GM19240 (cell line): ENCODE measurements at regions not wholly inside any gene's neighbourhood (a gene's known extent, or its start where the extent isn't known, plus 50 kb on each side); places are given as distances from the start of the nearest gene placed in this dataset.
"Not testable (repeated sequence)": the region's sequence is repeated elsewhere in the genome, so short reads cannot be mapped to it uniquely, and the experiment has no call there.

ENCODE experiments used
- DNase-seq: peaks from one replicate; pipeline ENCODE4 v3.0.0; 2011; ENCODE audit warnings: low spot score; ENCODE audit not compliant: insufficient read length

DNA sequence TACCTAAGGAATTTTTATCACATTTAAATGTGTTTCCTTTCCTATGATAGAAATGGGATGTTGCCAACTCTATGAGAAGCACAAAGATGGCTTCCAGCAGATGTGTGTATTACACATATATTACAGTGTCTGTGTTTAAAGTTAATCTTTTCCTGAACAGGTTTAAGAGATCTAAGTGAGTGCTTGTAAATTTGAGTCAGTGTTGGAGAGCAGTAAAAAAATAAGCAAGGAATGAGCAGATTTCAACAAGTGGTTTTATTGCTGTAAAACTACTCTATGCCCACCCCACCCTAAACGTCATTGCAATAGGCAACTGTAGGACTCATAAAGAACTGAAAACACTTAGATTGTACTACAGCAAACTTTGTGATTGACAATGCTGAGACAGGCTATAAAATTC is 248.7 kb downstream of the KLF5 start:
- no peak for DNase-seq

DNA sequence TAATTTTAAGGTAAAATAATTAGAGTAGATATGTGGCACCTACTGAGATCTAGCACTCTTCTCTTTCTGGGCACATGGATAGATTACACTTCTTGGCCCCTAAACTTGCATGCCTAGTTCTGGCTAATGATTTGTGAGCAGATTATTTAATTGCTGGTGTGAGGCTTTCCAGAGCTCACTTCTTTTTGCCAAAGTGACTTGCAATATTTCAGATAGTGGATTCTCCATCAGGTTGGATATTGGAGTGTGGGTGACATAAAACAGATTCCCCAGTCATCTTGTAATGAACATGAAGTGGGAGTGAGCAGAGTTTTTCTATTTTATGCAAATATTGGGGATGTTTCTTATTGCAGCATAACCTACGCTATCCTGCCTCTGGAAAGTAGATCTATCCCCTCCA is 247.9 kb downstream of the KLF5 start:
- no peak for DNase-seq

DNA sequence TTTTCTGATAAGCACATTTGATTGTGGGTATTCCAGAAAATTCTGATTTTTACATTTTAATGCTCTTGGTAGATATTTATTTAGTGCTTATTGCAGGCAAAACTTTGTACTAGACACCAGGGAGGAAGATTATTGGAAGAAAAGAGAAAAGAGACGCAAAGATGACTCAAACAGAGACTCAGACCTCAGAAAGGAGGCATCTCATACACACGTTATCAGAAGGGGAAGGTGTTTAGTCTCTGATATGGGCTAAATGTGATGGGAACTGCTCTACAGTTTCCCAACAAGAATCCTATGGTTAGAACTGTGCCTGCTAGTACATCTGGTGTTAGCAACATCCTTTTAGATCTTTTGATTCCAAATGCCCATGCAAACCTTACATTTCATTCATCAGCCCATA is 245.6 kb downstream of the KLF5 start:
- no peak for DNase-seq

DNA sequence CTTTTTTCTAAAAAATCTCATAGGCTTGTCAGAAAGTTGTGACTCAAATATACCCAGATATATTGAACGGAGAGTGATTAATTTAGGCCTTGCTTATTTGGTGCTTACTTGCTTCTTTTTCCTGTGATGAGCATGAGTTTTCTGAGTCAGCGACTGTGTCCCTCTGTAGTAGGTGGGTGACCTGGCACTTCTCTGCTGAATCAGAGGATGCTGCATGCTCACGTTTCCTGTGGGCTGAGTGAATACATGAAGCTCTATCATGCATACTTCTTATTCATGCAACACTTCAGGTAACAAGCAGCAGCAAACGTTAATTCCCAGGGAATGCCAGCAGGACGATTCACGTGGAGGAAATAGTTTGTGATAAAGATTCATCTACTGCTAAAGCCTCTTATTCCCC is 245.0 kb downstream of the KLF5 start:
- no peak for DNase-seq

DNA sequence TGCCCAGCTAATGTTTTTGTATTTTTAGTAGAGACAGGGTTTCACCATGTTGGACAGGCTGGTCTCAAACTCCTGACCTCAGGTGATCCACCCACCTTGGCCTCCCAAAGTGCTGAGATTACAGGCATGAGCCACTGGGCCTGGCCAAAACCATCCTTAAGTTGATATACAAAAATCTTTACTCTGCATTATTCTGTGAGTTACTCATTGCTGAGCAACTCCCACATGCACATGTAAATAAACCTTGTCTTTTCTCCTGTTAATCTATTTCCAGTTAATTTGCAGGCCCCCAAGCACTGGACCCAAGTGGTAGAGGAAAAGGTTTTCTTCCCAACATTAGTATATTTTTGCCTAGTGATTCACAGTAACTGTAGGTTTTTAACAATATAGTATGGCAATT is 242.8 kb downstream of the KLF5 start:
- DNase-seq = not testable (repeated sequence)

DNA sequence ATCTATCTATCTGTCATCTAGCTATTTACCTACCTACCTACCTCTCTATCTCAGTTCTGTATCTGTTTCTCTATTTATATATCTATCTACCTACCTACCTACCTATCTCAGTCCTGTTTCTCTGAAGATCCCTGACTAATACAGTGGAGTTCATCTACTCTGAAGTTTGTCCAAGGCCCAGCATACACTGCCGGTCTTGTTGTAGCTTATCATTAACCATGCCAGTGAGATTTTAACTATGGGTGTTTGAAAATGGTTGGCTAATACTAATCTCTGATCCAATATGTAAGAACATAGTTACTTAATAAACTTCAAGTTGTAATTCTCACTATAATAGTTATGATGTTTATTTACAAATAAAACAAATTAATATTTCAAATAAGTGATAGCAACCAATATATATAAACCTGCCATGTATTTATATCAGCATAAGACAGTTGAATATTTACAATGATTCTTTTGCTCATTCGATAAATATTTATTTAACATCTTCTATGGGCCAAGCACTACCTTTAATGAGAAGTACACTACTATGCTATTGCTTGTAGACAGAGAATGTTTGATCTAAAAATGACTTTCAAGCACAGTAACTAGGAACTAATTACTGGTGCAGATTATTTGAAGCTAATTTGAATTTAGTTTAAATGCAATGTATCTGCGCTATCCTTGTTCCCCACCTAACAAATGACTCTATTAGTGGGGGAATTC is 242.1 kb downstream of the KLF5 start:
- no peak for DNase-seq

DNA sequence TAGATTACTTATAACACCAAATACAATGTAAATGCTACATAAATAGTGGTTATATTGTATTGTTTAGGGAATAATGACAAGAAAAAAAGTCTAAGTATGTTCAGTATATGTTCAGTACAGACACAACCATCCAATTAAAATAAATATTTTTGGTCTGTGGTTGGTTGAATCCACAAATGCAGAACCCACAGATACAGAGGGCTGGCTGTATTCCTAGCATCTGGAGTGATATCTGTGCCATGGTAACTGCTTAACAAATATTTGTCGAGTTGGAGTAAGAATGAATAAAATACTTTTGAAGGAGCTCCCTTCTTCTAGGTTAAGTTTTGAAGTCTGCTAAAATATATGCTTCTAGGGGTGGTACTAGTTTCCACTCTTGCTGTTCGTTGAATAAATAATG is 241.0 kb downstream of the KLF5 start:
- no peak for DNase-seq

DNA sequence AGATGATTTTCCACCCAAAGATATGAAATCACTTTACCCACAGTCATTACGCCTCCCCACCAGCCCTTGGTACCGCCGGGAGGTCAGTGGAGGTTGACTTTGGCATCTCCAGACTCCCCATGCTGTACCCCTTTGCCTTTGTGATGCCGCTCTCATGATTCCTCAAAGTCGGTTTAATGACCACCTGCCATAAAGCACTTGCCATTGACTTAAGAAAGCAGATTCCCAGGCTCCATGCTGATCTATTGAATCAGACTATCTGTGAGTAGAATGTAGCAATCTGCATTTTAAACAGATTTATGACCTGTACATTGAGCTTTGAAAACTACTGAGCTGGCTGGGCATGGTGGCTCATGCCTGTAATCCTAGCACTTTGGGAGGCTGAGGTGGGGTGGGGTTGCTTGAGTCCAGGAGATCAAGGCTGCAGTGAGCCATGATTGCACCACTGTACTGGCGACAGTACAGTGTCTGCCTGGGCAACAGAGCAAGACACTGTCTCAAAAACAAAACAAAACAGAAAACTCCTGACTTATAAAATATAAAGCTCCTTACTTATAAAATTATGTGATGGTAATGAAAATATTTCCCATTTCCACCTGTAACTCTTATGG is 235.2 kb downstream of the KLF5 start:
- DNase-seq = no peak

DNA sequence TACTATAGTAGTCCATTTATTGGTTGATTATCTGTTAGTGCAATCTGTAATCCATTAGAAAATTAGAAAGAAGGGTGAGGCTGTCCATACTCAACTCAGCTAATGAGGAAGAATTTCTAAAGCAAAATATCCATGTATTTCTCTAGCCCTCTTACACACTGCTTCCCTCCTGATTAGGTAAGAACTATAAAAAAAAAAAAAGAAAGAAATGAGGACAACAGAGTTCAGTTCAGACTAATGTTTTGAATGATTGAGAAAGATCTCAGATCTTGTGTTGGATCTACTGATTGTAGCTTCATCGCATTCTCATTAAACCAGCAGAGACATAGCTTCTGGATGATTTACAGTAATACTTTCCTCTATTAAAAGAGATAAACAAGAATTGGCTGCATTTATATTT is 233.3 kb downstream of the KLF5 start:
- no peak for DNase-seq

DNA sequence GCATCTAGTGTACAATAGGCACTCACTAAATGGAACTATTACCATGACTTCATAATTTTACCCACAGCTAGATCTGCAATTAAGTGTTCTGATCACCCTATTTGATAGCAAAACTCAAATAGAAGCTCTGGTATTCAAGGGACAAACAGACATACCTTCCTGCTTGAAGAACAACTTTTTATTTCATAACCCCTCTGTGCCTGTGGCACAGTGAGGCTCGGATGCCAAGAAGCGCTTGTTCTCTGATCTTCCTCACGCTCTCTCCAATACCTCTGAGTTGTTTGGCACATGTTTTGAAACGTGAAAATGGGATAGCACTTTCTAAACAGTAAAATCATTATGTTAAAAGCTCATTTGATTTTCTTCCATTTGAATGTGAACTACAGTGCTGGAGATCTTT is 232.0 kb downstream of the KLF5 start:
- no peak for DNase-seq

DNA sequence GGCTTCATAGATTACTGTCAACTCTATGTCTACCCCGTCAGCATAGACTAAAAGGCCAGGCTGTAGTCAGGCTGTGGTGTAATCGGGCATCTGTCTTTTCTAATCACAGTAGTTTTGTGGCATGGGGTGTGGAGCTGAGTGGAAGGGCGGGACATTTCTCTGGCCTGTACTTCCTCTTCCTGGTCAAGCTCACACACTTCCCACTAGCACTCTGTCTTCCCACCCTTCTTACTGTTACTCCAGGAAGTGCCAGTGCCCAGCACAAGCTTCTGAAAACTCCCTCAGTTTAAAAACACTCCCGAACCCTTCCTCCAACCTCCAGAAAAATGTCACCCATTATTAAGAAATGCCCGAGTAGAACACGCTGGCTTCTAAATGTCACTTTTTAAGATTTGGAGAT is 229.8 kb downstream of the KLF5 start:
- DNase-seq = no peak

DNA sequence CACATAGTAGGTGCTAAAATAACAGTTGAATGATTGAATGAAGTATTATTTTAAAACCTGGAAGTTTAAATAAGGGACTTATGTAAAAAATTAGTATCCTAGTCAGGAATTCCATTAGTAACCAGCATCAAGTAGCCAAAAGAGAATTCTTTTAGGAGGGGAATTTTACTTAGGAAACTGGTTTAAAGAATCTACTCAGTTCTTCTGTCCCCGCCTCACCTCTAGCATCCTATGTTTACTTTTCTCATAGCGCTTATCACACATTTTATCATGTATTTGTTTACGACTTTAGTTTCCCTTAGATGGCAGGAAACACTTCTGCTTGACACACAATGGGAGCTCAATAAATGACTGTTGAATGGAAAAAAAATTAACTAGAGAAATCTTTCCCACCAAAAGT is 229.0 kb downstream of the KLF5 start:
- no peak for DNase-seq

DNA sequence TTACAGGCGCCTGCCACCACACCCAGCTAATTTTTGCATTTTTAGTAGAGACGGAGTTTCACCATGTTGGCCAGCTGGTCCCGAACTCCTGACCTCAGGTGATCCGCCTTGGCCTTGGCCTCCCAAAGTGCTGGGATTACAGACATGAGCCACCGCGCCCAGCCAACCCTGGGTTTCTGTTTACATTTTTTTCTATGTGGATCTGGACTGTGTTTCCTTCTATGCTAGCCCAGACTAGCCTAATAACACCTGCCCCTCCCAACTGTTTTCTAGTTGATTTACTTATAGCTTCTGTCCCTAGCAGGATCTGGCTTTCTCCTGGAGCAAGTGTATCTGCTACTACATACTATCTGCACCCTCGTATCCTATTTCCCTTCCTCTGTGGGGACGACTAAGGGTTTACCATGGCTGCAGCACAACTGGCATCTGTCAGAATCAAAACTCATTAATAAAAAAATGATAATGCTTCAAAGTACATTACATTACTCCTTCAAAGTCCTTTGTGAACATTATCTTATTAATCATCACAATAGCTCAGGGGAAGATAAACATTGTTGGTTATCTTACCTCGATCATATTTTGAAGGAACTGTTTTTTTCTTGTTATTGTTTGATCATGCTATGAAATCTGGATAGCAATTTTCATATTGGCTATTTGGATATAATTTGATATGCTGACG is 228.3 kb downstream of the KLF5 start:
- DNase-seq = no peak

DNA sequence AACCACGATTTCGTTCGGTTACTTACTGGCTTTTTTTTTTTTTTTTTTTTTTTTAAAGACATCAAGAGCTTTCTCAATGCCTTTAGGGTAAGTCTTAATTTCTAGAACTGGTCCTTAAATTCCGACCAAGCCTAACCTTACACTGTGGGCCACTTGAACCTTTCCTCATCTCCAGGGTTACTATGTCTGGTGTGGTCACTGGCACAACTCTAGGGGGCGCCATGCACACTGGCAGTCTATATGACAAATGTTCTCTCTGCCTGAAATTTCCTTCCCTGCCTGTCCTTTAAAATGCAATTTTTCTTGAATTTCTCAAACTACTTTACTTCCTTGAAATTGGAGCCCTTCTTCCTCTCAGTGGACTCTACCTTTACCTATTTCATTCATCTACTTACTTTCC is 227.4 kb downstream of the KLF5 start:
- DNase-seq = no peak

DNA sequence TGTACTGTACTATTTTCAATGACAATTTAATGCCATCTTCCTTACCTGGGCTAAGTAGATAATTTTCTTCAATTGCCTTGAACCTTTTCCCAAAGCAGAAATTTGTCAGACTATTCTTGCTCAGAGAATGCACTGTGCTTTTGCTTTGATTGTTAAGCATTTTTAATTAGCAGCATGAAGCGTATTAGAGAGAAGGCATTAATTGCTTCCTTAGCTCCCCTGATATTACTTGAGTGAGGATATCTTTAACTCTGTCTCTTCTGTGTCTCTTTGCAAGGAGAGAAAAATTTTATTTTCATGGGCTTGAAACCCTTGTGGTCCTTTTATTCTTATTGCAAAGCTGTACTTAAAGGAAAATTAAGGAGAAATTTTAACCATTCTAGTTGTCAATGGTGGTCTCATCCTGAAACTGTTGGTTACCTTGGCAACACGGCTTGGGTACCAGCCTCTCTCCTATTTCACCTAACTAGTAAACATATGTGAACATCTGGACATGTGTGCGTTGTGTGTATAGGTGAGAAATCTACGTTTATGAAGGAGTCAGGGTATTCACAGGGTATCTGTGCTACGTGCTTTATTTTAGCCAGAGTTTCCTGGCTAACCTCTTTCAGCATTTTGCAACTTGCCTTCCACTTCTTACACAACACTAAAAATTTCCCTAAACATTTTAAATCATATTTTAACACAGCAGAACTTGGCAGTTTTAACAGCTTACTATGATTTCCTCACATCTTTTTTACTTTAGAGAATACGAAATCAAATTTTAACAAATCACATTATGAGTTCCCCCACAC is 225.5 kb downstream of the KLF5 start:
- DNase-seq = no peak

DNA sequence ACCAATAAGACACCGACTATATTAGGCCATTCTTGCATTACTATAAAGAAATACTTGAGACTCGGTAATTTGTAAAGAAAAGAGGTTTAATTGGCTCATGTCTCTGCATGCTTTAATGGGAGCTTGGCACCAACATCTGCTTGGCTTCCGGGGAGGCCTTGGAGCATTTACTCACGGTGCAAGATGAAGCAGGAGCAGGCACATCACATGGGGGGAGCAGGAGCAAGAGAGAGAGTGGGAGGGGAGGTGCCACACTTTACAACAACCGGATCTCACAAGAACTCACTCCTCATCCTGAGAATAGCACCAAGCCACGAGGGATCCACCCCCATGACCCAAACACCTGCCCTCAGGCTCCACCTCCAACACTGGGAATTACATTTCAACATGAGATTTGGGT is 224.8 kb downstream of the KLF5 start:
- DNase-seq = no peak

DNA sequence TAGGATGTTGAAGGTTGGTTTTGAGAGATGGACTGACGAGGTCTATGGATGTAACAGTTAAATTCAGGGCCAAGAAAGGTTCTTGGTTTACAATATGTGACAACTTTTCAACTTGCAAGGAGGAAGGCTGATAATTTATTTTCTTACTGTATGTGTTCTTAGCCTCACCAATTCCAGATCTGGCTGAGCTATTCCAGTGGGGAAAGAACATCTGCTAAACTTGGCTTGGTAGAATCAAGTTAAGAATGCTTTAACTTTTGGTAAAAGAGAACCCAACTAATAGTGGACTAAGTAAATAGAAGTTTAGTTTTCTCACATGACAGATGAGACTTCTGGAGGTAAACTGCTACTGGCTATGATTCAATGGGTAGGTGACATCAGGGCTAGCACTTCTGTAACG is 222.9 kb downstream of the KLF5 start:
- no peak for DNase-seq

DNA sequence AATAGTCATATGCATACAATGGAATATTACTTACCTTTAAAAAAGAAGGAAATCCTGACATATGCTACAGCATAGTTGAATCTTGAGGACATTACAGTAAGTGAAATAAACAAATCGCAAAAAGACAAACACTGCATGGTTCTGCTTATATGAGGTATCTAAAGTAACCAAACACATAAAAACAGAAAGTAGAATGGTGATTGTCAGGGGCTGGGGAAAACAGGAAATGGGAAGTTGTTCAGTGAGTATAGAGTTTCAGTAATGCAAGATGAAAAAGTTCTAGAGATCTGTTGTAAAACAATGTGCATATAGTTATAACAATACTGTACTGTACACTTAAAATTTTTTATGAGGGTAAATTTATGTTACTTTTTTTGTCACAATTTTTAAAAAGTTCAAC is 219.4 kb downstream of the KLF5 start:
- DNase-seq = no peak

DNA sequence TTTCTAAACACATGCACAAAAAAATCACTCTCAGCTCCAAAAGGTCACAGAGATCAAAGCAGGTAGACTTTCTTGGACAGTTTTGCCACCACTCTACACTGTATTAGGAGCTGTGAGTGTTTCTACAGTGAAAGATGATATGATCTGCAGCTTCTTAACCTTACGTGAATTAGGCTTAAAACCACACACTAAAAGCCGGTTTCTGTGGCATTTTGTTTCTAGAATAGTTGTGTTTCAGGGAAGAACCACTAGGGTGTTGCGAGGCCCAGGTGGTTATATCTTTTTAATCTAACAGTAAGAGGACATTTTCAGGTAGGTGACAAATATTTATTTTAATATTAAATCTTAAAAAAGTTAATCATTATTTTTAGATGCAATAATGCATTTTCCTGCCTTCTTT is 216.4 kb downstream of the KLF5 start:
- no peak for DNase-seq

DNA sequence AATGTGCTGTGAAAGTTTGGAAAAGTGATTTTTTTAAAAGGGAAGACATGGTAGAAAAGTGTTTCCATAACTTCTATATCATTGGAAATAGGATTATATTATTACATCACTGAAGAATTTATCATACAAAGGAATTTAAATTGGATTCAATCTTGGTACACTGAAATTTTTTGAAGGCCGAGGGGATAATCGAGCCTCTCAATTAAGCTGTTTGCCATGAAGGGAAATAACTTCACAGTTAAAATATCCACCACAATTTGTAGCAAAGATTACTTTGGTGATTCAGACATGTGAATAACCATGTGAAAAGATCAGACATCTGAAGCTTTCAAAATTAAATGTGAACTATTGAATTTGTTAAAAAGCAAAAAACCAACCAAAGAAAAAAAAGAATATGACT is 215.3 kb downstream of the KLF5 start:
- DNase-seq = no peak

DNA sequence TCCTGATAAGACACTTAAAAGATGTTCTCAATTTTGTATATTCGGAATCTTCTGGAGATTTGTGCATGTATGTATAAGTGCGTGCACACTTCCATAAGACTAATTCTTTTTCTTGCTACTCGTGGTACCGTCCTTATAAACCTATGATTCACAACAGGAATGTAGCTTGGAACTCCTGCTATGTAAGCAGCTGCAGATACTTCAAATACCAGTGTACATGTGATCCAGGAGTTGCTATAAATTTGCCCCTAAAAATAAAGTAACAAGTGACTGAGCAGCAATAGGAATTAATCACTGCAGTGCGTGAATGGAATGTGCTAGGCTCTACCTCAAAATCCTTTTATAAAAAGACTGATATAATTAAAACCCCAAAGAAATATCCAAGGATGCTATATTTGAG is 214.9 kb downstream of the KLF5 start:
- DNase-seq = no peak

DNA sequence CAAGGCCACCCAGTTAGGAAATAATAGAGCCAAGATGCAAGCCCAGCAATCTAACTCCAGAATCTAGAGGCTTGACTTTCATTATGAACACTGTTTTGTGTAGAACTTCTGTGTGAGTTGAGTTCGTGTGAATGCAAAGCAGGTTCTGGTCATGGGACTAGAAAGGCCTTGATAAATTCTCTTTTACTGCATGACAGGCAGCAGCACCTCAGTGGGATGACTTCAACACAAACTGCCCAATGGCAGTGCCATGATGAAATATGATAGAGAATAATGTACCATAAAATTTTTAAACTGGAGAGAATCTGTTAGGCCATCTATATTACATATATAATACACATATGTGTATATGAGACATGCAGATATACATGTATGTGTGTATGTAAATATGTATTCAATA is 214.5 kb downstream of the KLF5 start:
- DNase-seq = no peak
